ENCODE measurements at regions not wholly inside any gene's neighbourhood (a gene's known extent, or its start where the extent isn't known, plus 50 kb on each side); places are given as distances from the start of the nearest gene placed in this dataset.

GRCh38 chrX:149092179-149092578, 412.9 kb downstream of the IDS start:
- no peaks in the 10 kb centered on the region for H3K36me3 ChIP-seq (ENCODE audit: control insufficient read depth, insufficient read depth, low read length)
- no peak overlapping the region for H3K4me3 ChIP-seq (ENCODE audit: low read depth, low read length)
- H3K27me3 ChIP-seq (ENCODE audit: control insufficient read depth, insufficient read depth, low read length): no peaks in the 10 kb centered on the region
- TF ChIP-seq CTCF (IDR thresholded peaks at IDR 0.05; ENCODE audit: insufficient read depth, low read length, poor library complexity, severe bottlenecking): no peak
- no peak for DNase-seq (ENCODE audit: low read depth)

- Histone ChIP-seq H3K36me3 (ENCODE audit: control insufficient read depth, insufficient read depth, low read length) (no peaks in the 10 kb centered on the region), H3K27me3 (ENCODE audit: control insufficient read depth, insufficient read depth, low read length) (no peaks in the 10 kb centered on the region), H3K4me3 (ENCODE audit: low read depth, low read length) (no peak overlapping the region)
- no peak for TF ChIP-seq CTCF (IDR thresholded peaks at IDR 0.05; ENCODE audit: insufficient read depth, low read length, poor library complexity, severe bottlenecking)
- DNase-seq (ENCODE audit: low read depth): no peak
These were observed 425.2 kb downstream of the IDS start for GRCh38 chrX:149079805-149080406.

- Histone ChIP-seq H3K4me3 (ENCODE audit: low read depth, low read length) (no peak overlapping the region), H3K36me3 (ENCODE audit: control insufficient read depth, insufficient read depth, low read length) (no peaks in the 10 kb centered on the region), H3K27me3 (ENCODE audit: control insufficient read depth, insufficient read depth, low read length) (no peaks in the 10 kb centered on the region)
- no peak for DNase-seq (ENCODE audit: low read depth)
- no peak for TF ChIP-seq CTCF (IDR thresholded peaks at IDR 0.05; ENCODE audit: insufficient read depth, low read length, poor library complexity, severe bottlenecking)
These were observed 430.7 kb downstream of the IDS start for GRCh38 chrX:149074398-149074797.

GRCh38 chrX:149073479-149073878, 431.6 kb downstream of the IDS start:
- no peaks in the 10 kb centered on the region for H3K27me3 ChIP-seq (ENCODE audit: control insufficient read depth, insufficient read depth, low read length)
- H3K36me3 ChIP-seq (ENCODE audit: control insufficient read depth, insufficient read depth, low read length): no peaks in the 10 kb centered on the region
- no peak overlapping the region for H3K4me3 ChIP-seq (ENCODE audit: low read depth, low read length)
- TF ChIP-seq CTCF (IDR thresholded peaks at IDR 0.05; ENCODE audit: insufficient read depth, low read length, poor library complexity, severe bottlenecking): no peak
- no peak for DNase-seq (ENCODE audit: low read depth)

- H3K4me3 ChIP-seq (ENCODE audit: low read depth, low read length): no peak overlapping the region
- H3K36me3 ChIP-seq (ENCODE audit: control insufficient read depth, insufficient read depth, low read length): no peaks in the 10 kb centered on the region
- no peak for TF ChIP-seq CTCF (IDR thresholded peaks at IDR 0.05; ENCODE audit: insufficient read depth, low read length, poor library complexity, severe bottlenecking)
- no peaks in the 10 kb centered on the region for H3K27me3 ChIP-seq (ENCODE audit: control insufficient read depth, insufficient read depth, low read length)
- no peak for DNase-seq (ENCODE audit: low read depth)
These were observed 435.2 kb downstream of the IDS start for GRCh38 chrX:149069899-149070298.

GRCh38 chrX:149060921-149061320, 444.2 kb downstream of the IDS start:
- H3K4me3 ChIP-seq (ENCODE audit: low read depth, low read length): no peak overlapping the region
- no peak for TF ChIP-seq CTCF (IDR thresholded peaks at IDR 0.05; ENCODE audit: insufficient read depth, low read length, poor library complexity, severe bottlenecking)
- DNase-seq (ENCODE audit: low read depth): no peak

More at GRCh38 chrX:149060921-149061320, 444.2 kb downstream of the IDS start:
- no peaks in the 10 kb centered on the region for H3K36me3 ChIP-seq (ENCODE audit: control insufficient read depth, insufficient read depth, low read length)
- H3K27me3 ChIP-seq (ENCODE audit: control insufficient read depth, insufficient read depth, low read length): no peaks in the 10 kb centered on the region

Data from kidney epithelial cell (primary cell).